CD4-positive, alpha-beta memory T cell (primary cell): ENCODE measurements at regions not wholly inside any gene's neighbourhood (a gene's known extent, or its start where the extent isn't known, plus 50 kb on each side); places are given as distances from the start of the nearest gene placed in this dataset.

Experiments
- CTCF ChIA-PET: fragments of 350-600 bp; sonication (Branson Sonifier 250); formaldehyde crosslinking; loops from one replicate; lab custom pipeline; 2021; ENCODE audit warnings: inconsistent platforms; ENCODE audit not compliant: partially characterized antibody; lab: Charles Lee
- POLR2A ChIA-PET: fragments of 350-600 bp; sonication (Branson Sonifier 250); formaldehyde crosslinking; loops from one replicate; lab custom pipeline; 2021; ENCODE audit not compliant: partially characterized antibody; lab: Charles Lee
- DNase-seq, 5 donors: peaks; one replicate each; pipeline versions ENCODE4 v3.0.0 to v3.0.0-alpha.2; 2020 to 2022; ENCODE audit warnings: mixed read lengths in 1 of 5
- H3K27ac ChIP-seq: one replicate; pipeline ENCODE4 v1.7.0; 2013; ENCODE audit warnings: low read depth, low read length
- H3K27me3 ChIP-seq: 2 replicates; pipeline ENCODE4 v1.7.0; 2013; ENCODE audit warnings: mild to moderate bottlenecking, low read length, moderate library complexity; ENCODE audit not compliant: insufficient read depth
- H3K36me3 ChIP-seq: 2 replicates; pipeline ENCODE4 v1.7.0; 2013; ENCODE audit warnings: mild to moderate bottlenecking, low read length, moderate library complexity; ENCODE audit not compliant: insufficient read depth
- H3K4me1 ChIP-seq: 2 replicates; pipeline ENCODE4 v1.7.0; 2013; ENCODE audit warnings: mild to moderate bottlenecking, low read length, moderate library complexity; ENCODE audit not compliant: insufficient read depth
- H3K4me3 ChIP-seq, 2 donors: one replicate each; pipeline ENCODE4 v1.7.0; 2013; ENCODE audit warnings: low read length in 2 of 2, mild to moderate bottlenecking in 1 of 2
- H3K9me3 ChIP-seq, 2 donors: one replicate each; pipeline ENCODE4 v1.7.0; 2013; ENCODE audit warnings: low read length in 2 of 2, control low read depth in 1 of 2; ENCODE audit not compliant: control insufficient read depth in 1 of 2
- H3K27ac Mint-ChIP-seq, 7 donors: one replicate each; pipeline ENCODE4 v1.8.0; 2020 to 2021; ENCODE audit warnings: mixed read lengths in 7 of 7, mild to moderate bottlenecking in 6 of 7, inconsistent platforms in 3 of 7, moderate library complexity in 3 of 7
- H3K27me3 Mint-ChIP-seq, 2 donors: one replicate each; pipeline ENCODE4 v1.8.0; 2020 to 2021; ENCODE audit warnings: mixed read lengths in 2 of 2
- H3K36me3 Mint-ChIP-seq, 2 donors: one replicate each; pipeline ENCODE4 v1.8.0; 2020 to 2021; ENCODE audit warnings: mixed read lengths in 2 of 2, inconsistent platforms in 1 of 2, mild to moderate bottlenecking in 1 of 2
- H3K4me1 Mint-ChIP-seq, 4 donors: one replicate each; pipeline ENCODE4 v1.8.0; 2020 to 2021; ENCODE audit warnings: mixed read lengths in 4 of 4, mild to moderate bottlenecking in 1 of 4
- H3K4me3 Mint-ChIP-seq, 8 donors: one replicate each; pipeline ENCODE4 v1.8.0; 2020 to 2021; ENCODE audit warnings: mixed read lengths in 8 of 8, mild to moderate bottlenecking in 7 of 8, moderate library complexity in 6 of 8, inconsistent platforms in 3 of 8
- H3K9me3 Mint-ChIP-seq, 8 donors: one replicate each; pipeline ENCODE4 v1.8.0; 2020 to 2021; ENCODE audit warnings: mixed read lengths in 8 of 8, mild to moderate bottlenecking in 5 of 8, inconsistent platforms in 3 of 8, moderate library complexity in 1 of 8
- intact Hi-C: fragments of 100-400 bp; cut with micrococcal nuclease; formaldehyde crosslinking; loops from one replicate; pipeline ENCODE4 v1.15.1; 2023

GRCh38 chr4:23355258-23355657, 534.6 kb downstream of the PPARGC1A start:
- Histone ChIP-seq H3K36me3 (no peaks in the 10 kb centered on the region), H3K9me3 (no peaks in the 10 kb centered on the region), H3K27ac (no peak overlapping the region), H3K4me3 (no peak overlapping the region), H3K4me1 (no peaks in the 10 kb centered on the region), H3K27me3 (no peaks in the 10 kb centered on the region)
- H3K36me3 Mint-ChIP-seq: no peaks in the 10 kb centered on the region
- ChIA-PET CTCF (no interaction called here), POLR2A (no interaction called here)
- no peak for DNase-seq
- no peaks in the 10 kb centered on the region for H3K4me1 Mint-ChIP-seq
- no peak overlapping the region for H3K4me3 Mint-ChIP-seq
- no peak overlapping the region for H3K27ac Mint-ChIP-seq
- no peaks in the 10 kb centered on the region for H3K27me3 Mint-ChIP-seq
- H3K9me3 Mint-ChIP-seq: peaks cover 0 to 4% (median under 1%) of the 10 kb centered on the region in 8 donors
- intact Hi-C loops: no loop called here

GRCh38 chr4:23353200-23353599, 536.6 kb downstream of the PPARGC1A start:
- Mint-ChIP-seq H3K4me3 (no peak overlapping the region), H3K27ac (no peak overlapping the region), H3K9me3 (peaks cover 0 to 4% (median under 1%) of the 10 kb centered on the region in 8 donors), H3K4me1 (no peaks in the 10 kb centered on the region), H3K36me3 (no peaks in the 10 kb centered on the region), H3K27me3 (no peaks in the 10 kb centered on the region)
- H3K9me3 ChIP-seq: no peaks in the 10 kb centered on the region
- CTCF ChIA-PET: no interaction called here
- DNase-seq: no peak
- H3K27ac ChIP-seq: no peak overlapping the region
- intact Hi-C loops: no loop called here
- no peaks in the 10 kb centered on the region for H3K36me3 ChIP-seq
- H3K4me3 ChIP-seq: no peak overlapping the region
- no peaks in the 10 kb centered on the region for H3K27me3 ChIP-seq
- POLR2A ChIA-PET: no interaction called here
- no peaks in the 10 kb centered on the region for H3K4me1 ChIP-seq

GRCh38 chr4:23348789-23349498, 540.9 kb downstream of the PPARGC1A start:
- H3K9me3 Mint-ChIP-seq: peaks cover 0 to 7% (median 2%) of the 10 kb centered on the region in 8 donors
- no peak for DNase-seq
- H3K4me1 Mint-ChIP-seq: no peaks in the 10 kb centered on the region
- Histone ChIP-seq H3K9me3 (no peaks in the 10 kb centered on the region), H3K27me3 (no peaks in the 10 kb centered on the region), H3K36me3 (no peaks in the 10 kb centered on the region), H3K27ac (no peak overlapping the region), H3K4me3 (no peak overlapping the region), H3K4me1 (no peaks in the 10 kb centered on the region)
- no peaks in the 10 kb centered on the region for H3K27me3 Mint-ChIP-seq
- intact Hi-C loops: no loop called here
- H3K36me3 Mint-ChIP-seq: no peaks in the 10 kb centered on the region
- no peak overlapping the region for H3K27ac Mint-ChIP-seq
- ChIA-PET CTCF (no interaction called here), POLR2A (no interaction called here)
- no peak overlapping the region for H3K4me3 Mint-ChIP-seq

GRCh38 chr4:23337292-23337691, 552.6 kb downstream of the PPARGC1A start:
- H3K27me3 ChIP-seq: no peaks in the 10 kb centered on the region
- peaks cover 0 to 10% (median 4%) of the 10 kb centered on the region in 8 donors for H3K9me3 Mint-ChIP-seq
- H3K4me3 Mint-ChIP-seq: no peak overlapping the region
- ChIA-PET CTCF (no interaction called here), POLR2A (no interaction called here)
- intact Hi-C loops: loop anchor here (10.0 kb wide), 1 partner anchor 378 kb away; no protein-coding TSS in a partner anchor
- H3K36me3 ChIP-seq: no peaks in the 10 kb centered on the region
- H3K27me3 Mint-ChIP-seq: no peaks in the 10 kb centered on the region
- peaks cover 28% of the 10 kb centered on the region for H3K4me1 ChIP-seq
- H3K27ac Mint-ChIP-seq: peak overlapping the region in 1 of 7 donors; percentile 15
- DNase-seq: no peak
- H3K4me1 Mint-ChIP-seq: peaks cover 14 to 27% (median 18%) of the 10 kb centered on the region in 4 donors
- H3K4me3 ChIP-seq: no peak overlapping the region
- H3K36me3 Mint-ChIP-seq: no peaks in the 10 kb centered on the region
- no peaks in the 10 kb centered on the region for H3K9me3 ChIP-seq
- no peak overlapping the region for H3K27ac ChIP-seq

GRCh38 chr4:23333946-23334878, 555.6 kb downstream of the PPARGC1A start:
- intact Hi-C loops: loop anchor here (1.0 to 10.0 kb wide), 2 partner anchors 42 to 381 kb away; no protein-coding TSS in a partner anchor
- no peaks in the 10 kb centered on the region for H3K9me3 ChIP-seq
- Mint-ChIP-seq H3K27me3 (no peaks in the 10 kb centered on the region), H3K4me3 (peak overlapping the region; percentile 1 to 71 (median 41)), H3K4me1 (peaks cover 14 to 27% (median 18%) of the 10 kb centered on the region in 4 donors), H3K36me3 (no peaks in the 10 kb centered on the region), H3K27ac (peak overlapping the region; percentile 48 to 94 (median 83)), H3K9me3 (peaks cover 0 to 10% (median 2%) of the 10 kb centered on the region in 8 donors)
- DNase-seq: peak; percentile 67 to 84 (median 81)
- ChIA-PET POLR2A (interaction anchor here (0.6 kb wide), 1 partner anchor 472 kb away, joined by 4 read pairs; no protein-coding TSS in a partner anchor), CTCF (no interaction called here)
- no peaks in the 10 kb centered on the region for H3K36me3 ChIP-seq
- H3K27ac ChIP-seq: peak overlapping the region; percentile 30
- H3K4me1 ChIP-seq: peaks cover 28% of the 10 kb centered on the region
- no peak overlapping the region for H3K4me3 ChIP-seq
- H3K27me3 ChIP-seq: no peaks in the 10 kb centered on the region

- Mint-ChIP-seq H3K27me3 (no peaks in the 10 kb centered on the region), H3K27ac (peak overlapping the region; percentile 48 to 94 (median 83)), H3K9me3 (peaks cover 0 to 10% (median 2%) of the 10 kb centered on the region in 8 donors), H3K4me3 (peak overlapping the region in 3 of 8 donors; percentile 2 to 71 (median 31)), H3K36me3 (no peaks in the 10 kb centered on the region), H3K4me1 (peaks cover 14 to 27% (median 18%) of the 10 kb centered on the region in 4 donors)
- Histone ChIP-seq H3K27ac (peak overlapping the region; percentile 4), H3K9me3 (no peaks in the 10 kb centered on the region), H3K4me1 (peaks cover 28% of the 10 kb centered on the region), H3K36me3 (no peaks in the 10 kb centered on the region), H3K4me3 (no peak overlapping the region), H3K27me3 (no peaks in the 10 kb centered on the region)
- POLR2A ChIA-PET: interaction anchor here (0.6 kb wide), 1 partner anchor 473 kb away, joined by 4 read pairs; no protein-coding TSS in a partner anchor
- CTCF ChIA-PET: no interaction called here
- peak in 1 of 5 donors; percentile 68 for DNase-seq
- intact Hi-C loops: loop anchor here (10.0 kb wide), 1 partner anchor 381 kb away; no protein-coding TSS in a partner anchor
These were observed 556.3 kb downstream of the PPARGC1A start for GRCh38 chr4:23333556-23333945.

- H3K27ac ChIP-seq: no peak overlapping the region
- Mint-ChIP-seq H3K9me3 (peaks cover 0 to 4% (median under 1%) of the 10 kb centered on the region in 8 donors), H3K27ac (peak overlapping the region in 6 of 7 donors; percentile 31 to 91 (median 71)), H3K4me3 (no peak overlapping the region), H3K36me3 (no peaks in the 10 kb centered on the region), H3K27me3 (no peaks in the 10 kb centered on the region), H3K4me1 (peaks cover 14 to 27% (median 18%) of the 10 kb centered on the region in 4 donors)
- peaks cover 28% of the 10 kb centered on the region for H3K4me1 ChIP-seq
- ChIA-PET CTCF (interaction anchor here (0.7 kb wide), 1 partner anchor 27 kb away, joined by 3 read pairs; no protein-coding TSS in a partner anchor), POLR2A (no interaction called here)
- H3K27me3 ChIP-seq: no peaks in the 10 kb centered on the region
- H3K36me3 ChIP-seq: no peaks in the 10 kb centered on the region
- DNase-seq: no peak
- no peak overlapping the region for H3K4me3 ChIP-seq
- intact Hi-C loops: loop anchor here (10.0 kb wide), 1 partner anchor 382 kb away; no protein-coding TSS in a partner anchor
- no peaks in the 10 kb centered on the region for H3K9me3 ChIP-seq
These were observed 557.5 kb downstream of the PPARGC1A start for GRCh38 chr4:23332313-23332712.
